Epidermal melanocyte (primary cell): ENCODE measurements at regions not wholly inside any gene's neighbourhood (a gene's known extent, or its start where the extent isn't known, plus 50 kb on each side); places are given as distances from the start of the nearest gene placed in this dataset.
A peak's percentile ranks its signal among the peaks of the same experiment; 100 is the strongest.

ENCODE experiments used
- DNase-seq: peaks from one replicate; pipeline ENCODE4 v3.0.0; 2011; ENCODE audit warnings: low spot score; ENCODE audit not compliant: insufficient read length

- peak; percentile 27 for DNase-seq
Measured at GRCh38 chr6:81865712-81866111, 113.2 kb upstream of the TENT5A start.

GRCh38 chr6:81864124-81864523 lies 111.6 kb upstream of the TENT5A start:
- DNase-seq: no peak

GRCh38 chr6:81863123-81863522 lies 110.6 kb upstream of the TENT5A start:
- no peak for DNase-seq

GRCh38 chr6:81861281-81861680 lies 108.8 kb upstream of the TENT5A start:
- no peak for DNase-seq

- DNase-seq: no peak
Measured at GRCh38 chr6:81859884-81860283, 107.4 kb upstream of the TENT5A start.

GRCh38 chr6:81857812-81858211 lies 105.3 kb upstream of the TENT5A start:
- DNase-seq: no peak

GRCh38 chr6:81856872-81857271 lies 104.4 kb upstream of the TENT5A start:
- DNase-seq: no peak

- no peak for DNase-seq
Measured at GRCh38 chr6:81854474-81854873, 102.0 kb upstream of the TENT5A start.

GRCh38 chr6:81853975-81854374 lies 101.5 kb upstream of the TENT5A start:
- DNase-seq: no peak

GRCh38 chr6:81849248-81849647 lies 96.8 kb upstream of the TENT5A start:
- DNase-seq: no peak

GRCh38 chr6:81847866-81848265 lies 95.4 kb upstream of the TENT5A start:
- DNase-seq: no peak

- DNase-seq: no peak
Measured at GRCh38 chr6:81844686-81845085, 92.2 kb upstream of the TENT5A start.

GRCh38 chr6:81843302-81843701 lies 90.8 kb upstream of the TENT5A start:
- DNase-seq: no peak

- DNase-seq: no peak
Measured at GRCh38 chr6:81842254-81842653, 89.8 kb upstream of the TENT5A start.

GRCh38 chr6:81838724-81839426 lies 86.4 kb upstream of the TENT5A start:
- no peak for DNase-seq

- DNase-seq: no peak
Measured at GRCh38 chr6:81838031-81838430, 85.5 kb upstream of the TENT5A start.

- no peak for DNase-seq
Measured at GRCh38 chr6:81834141-81834681, 81.7 kb upstream of the TENT5A start.

GRCh38 chr6:81832304-81832703 lies 79.8 kb upstream of the TENT5A start:
- no peak for DNase-seq

GRCh38 chr6:81831274-81831673 lies 78.8 kb upstream of the TENT5A start:
- no peak for DNase-seq

- no peak for DNase-seq
Measured at GRCh38 chr6:81826784-81827183, 74.3 kb upstream of the TENT5A start.

GRCh38 chr6:81822568-81822967 lies 70.1 kb upstream of the TENT5A start:
- no peak for DNase-seq

- DNase-seq: no peak
Measured at GRCh38 chr6:81821449-81821848, 69.0 kb upstream of the TENT5A start.

- DNase-seq: no peak
Measured at GRCh38 chr6:81820980-81821379, 68.5 kb upstream of the TENT5A start.
